Upper lobe of right lung (tissue), 1 donor: ENCODE measurements at regions not wholly inside any gene's neighbourhood (a gene's known extent, or its start where the extent isn't known, plus 50 kb on each side); places are given as distances from the start of the nearest gene placed in this dataset.

ENCODE experiments used
- ATAC-seq: fragments of 200-7000 bp; cut with Tn5 transposase; one replicate; pipeline ENCODE4 v1.9.1; 2020; ENCODE audit warnings: mild to moderate bottlenecking, moderate library complexity
- DNase-seq: peaks from one replicate; pipeline ENCODE4 v3.0.0-alpha.2; 2020
- H3K27ac ChIP-seq: fragments of 200-600 bp; one replicate; pipeline ENCODE4 v1.8.0; 2022
- H3K27me3 ChIP-seq: fragments of 200-600 bp; one replicate; pipeline ENCODE4 v1.8.0; 2022; ENCODE audit warnings: mild to moderate bottlenecking
- H3K36me3 ChIP-seq: fragments of 200-600 bp; one replicate; pipeline ENCODE4 v1.8.0; 2022
- H3K4me1 ChIP-seq: fragments of 200-600 bp; one replicate; pipeline ENCODE4 v1.8.0; 2022
- H3K4me3 ChIP-seq: fragments of 200-600 bp; one replicate; pipeline ENCODE4 v1.8.0; 2022; ENCODE audit warnings: mild to moderate bottlenecking
- H3K9me3 ChIP-seq: fragments of 200-600 bp; one replicate; pipeline ENCODE4 v1.8.0; 2022
- CTCF ChIP-seq: fragments of 200-600 bp; IDR thresholded peaks from one replicate; pipeline ENCODE4 v1.8.0; 2022; ENCODE audit warnings: antibody characterized with exemption
- intact Hi-C: fragments of 100-400 bp; cut with DNase I; formaldehyde crosslinking; loops from one replicate; pipeline ENCODE4 v1.11.0; 2022
- donor health status: DM: no; HTN: yes; CAD: no; lungs with severe emphysema.

GRCh38 chr6:165774903-165775601 lies 112.0 kb upstream of the PDE10A start:
- peak overlapping the region; percentile 83 for H3K27ac ChIP-seq
- no peaks in the 10 kb centered on the region for H3K27me3 ChIP-seq
- intact Hi-C loops = no loop called here
- H3K4me1 ChIP-seq = peaks cover 6% of the 10 kb centered on the region
- no peaks in the 10 kb centered on the region for H3K9me3 ChIP-seq
- ATAC-seq (peak; percentile 95), DNase-seq (no peak)
- no peak for TF ChIP-seq CTCF
- no peaks in the 10 kb centered on the region for H3K36me3 ChIP-seq
- no peak overlapping the region for H3K4me3 ChIP-seq

- intact Hi-C loops = no loop called here
- DNase-seq (no peak), ATAC-seq (no peak)
- TF ChIP-seq CTCF = no peak
- no peak overlapping the region for H3K4me3 ChIP-seq
- peaks cover 18% of the 10 kb centered on the region for H3K4me1 ChIP-seq
- no peaks in the 10 kb centered on the region for H3K27me3 ChIP-seq
- H3K36me3 ChIP-seq = no peaks in the 10 kb centered on the region
- H3K9me3 ChIP-seq = no peaks in the 10 kb centered on the region
- H3K27ac ChIP-seq = no peak overlapping the region
Observed at GRCh38 chr6:165770397-165771082, 107.5 kb upstream of the PDE10A start.

GRCh38 chr6:165769884-165770283 lies 106.8 kb upstream of the PDE10A start:
- intact Hi-C loops = no loop called here

GRCh38 chr6:165769401-165769800 lies 106.4 kb upstream of the PDE10A start:
- intact Hi-C loops = no loop called here
- no peak for DNase-seq

More at GRCh38 chr6:165769884-165770283, 106.8 kb upstream of the PDE10A start:
- Histone ChIP-seq H3K9me3 (no peaks in the 10 kb centered on the region), H3K4me1 (peaks cover 16% of the 10 kb centered on the region), H3K36me3 (no peaks in the 10 kb centered on the region), H3K4me3 (no peak overlapping the region), H3K27ac (no peak overlapping the region), H3K27me3 (no peaks in the 10 kb centered on the region)
- TF ChIP-seq CTCF = no peak
- peak; percentile 69 for ATAC-seq
- DNase-seq = no peak

GRCh38 chr6:165768961-165769360 lies 105.9 kb upstream of the PDE10A start:
- ATAC-seq = no peak
- no peak overlapping the region for H3K4me3 ChIP-seq
- DNase-seq = no peak
- intact Hi-C loops = no loop called here
- no peak overlapping the region for H3K27ac ChIP-seq
- no peaks in the 10 kb centered on the region for H3K27me3 ChIP-seq
- no peaks in the 10 kb centered on the region for H3K36me3 ChIP-seq
- no peaks in the 10 kb centered on the region for H3K9me3 ChIP-seq
- no peak for TF ChIP-seq CTCF
- peaks cover 13% of the 10 kb centered on the region for H3K4me1 ChIP-seq

More at GRCh38 chr6:165769401-165769800, 106.4 kb upstream of the PDE10A start:
- Histone ChIP-seq H3K27me3 (no peaks in the 10 kb centered on the region), H3K9me3 (no peaks in the 10 kb centered on the region), H3K4me1 (peaks cover 13% of the 10 kb centered on the region), H3K27ac (no peak overlapping the region), H3K36me3 (no peaks in the 10 kb centered on the region), H3K4me3 (no peak overlapping the region)
- ATAC-seq = no peak
- no peak for TF ChIP-seq CTCF
